ENCODE measurements at regions not wholly inside any gene's neighbourhood (a gene's known extent, or its start where the extent isn't known, plus 50 kb on each side); places are given as distances from the start of the nearest gene placed in this dataset.

DNA sequence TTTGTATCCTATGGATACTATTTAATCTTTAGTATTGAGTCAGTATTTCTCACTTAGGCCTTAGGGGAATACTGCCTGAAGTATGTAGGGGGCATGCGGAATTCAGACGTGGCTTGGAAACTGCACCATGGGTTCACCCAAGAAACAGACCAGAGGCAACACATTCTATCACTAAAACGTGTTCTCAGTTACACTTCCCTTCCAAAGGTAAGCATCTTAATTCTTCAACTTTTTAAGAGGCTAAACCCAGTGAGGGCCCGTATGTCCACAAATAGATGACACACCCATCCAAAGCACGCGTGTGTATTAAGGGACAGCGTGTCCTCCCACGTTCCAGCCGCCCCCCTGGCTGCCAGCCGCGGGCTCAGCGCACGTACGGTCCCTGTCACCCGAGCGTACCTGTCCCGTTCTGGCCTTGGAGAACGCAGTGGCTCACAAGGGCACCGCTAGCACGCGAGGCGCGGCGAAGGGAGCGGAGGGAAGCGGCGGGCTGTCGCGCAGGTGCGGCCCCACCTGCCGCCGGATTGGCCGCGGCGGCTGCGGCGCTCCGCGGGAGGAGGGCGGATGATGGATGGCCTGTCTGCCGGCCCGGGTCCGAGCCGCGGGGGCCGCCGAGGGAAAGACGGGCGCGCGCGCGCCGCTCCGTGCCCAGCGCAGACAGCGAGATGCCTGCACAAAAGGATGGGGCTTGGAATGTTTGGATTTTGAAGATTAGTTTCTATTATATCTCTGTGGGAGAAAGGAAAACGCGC, 1003.9 kb upstream of the NR2F2 start:
- TF ChIP-seq, protein P1, sequence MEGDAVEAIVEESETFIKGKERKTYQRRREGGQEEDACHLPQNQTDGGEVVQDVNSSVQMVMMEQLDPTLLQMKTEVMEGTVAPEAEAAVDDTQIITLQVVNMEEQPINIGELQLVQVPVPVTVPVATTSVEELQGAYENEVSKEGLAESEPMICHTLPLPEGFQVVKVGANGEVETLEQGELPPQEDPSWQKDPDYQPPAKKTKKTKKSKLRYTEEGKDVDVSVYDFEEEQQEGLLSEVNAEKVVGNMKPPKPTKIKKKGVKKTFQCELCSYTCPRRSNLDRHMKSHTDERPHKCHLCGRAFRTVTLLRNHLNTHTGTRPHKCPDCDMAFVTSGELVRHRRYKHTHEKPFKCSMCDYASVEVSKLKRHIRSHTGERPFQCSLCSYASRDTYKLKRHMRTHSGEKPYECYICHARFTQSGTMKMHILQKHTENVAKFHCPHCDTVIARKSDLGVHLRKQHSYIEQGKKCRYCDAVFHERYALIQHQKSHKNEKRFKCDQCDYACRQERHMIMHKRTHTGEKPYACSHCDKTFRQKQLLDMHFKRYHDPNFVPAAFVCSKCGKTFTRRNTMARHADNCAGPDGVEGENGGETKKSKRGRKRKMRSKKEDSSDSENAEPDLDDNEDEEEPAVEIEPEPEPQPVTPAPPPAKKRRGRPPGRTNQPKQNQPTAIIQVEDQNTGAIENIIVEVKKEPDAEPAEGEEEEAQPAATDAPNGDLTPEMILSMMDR (optimal IDR thresholded peaks at IDR 0.05 in 1 of 3, IDR thresholded peaks at IDR 0.05 in 1 of 3, conservative IDR thresholded peaks at IDR 0.05 in 1 of 3; ENCODE audit: extremely low read depth in 1 of 3, insufficient read depth in 2 of 3, low read length in 3 of 3): no peak
- peak; percentile 50 for TF ChIP-seq EZH2 (IDR thresholded peaks at IDR 0.05; ENCODE audit: low read length)

Data from keratinocyte (primary cell).